ENCODE measurements at regions not wholly inside any gene's neighbourhood (a gene's known extent, or its start where the extent isn't known, plus 50 kb on each side); places are given as distances from the start of the nearest gene placed in this dataset.
"Not testable (repeated sequence)": the region's sequence is repeated elsewhere in the genome, so short reads cannot be mapped to it uniquely, and the experiment has no call there.

DNA sequence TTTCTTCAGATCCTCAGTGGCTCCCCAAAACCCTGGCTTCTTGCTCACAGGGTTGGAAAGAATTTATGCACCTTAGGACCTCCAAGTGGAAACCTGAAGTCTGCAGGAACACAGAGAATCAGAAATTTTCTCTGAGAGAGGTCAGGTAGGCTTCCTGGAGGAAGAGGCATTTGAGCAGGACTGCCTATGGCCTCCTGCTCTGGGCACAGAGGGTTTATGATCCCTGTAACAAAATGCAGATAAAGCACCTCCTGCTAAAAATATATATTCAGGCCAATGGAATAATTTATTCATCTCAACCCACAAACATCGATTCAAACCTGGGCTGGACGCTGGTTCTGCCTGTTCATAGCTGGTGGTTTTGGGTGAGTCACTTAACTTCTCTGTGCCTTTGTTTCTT lies 68.1 kb upstream of the FGF3 start:
- DNase-seq (ENCODE audit: low spot score) = no peak

DNA sequence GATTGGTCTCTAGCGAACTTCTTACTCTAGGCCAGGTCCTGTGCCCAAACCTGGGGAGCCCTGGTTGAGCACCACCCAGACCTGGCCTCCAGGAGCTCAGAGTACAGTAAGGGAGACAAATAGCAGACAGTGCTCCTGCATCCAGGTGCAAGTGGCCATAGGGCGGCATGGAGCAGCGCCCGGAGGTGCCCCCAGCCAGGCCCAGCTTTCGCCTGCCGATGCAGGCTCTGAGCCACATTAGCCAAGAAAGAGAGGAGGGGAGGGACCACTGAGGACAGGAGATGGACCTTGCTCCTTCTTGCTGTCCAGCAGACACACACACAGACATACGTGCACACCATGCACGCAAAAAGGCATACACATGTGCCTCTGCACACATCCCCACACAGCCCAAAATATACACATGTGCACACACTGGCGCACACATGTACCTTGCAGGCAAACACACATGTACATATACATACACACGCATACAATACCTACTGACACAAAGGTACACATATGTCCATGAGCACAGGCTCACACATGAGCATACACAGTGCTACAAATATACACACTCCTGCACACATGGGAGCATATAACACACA lies 68.7 kb upstream of the FGF3 start:
- DNase-seq (ENCODE audit: low spot score) = no peak

DNA sequence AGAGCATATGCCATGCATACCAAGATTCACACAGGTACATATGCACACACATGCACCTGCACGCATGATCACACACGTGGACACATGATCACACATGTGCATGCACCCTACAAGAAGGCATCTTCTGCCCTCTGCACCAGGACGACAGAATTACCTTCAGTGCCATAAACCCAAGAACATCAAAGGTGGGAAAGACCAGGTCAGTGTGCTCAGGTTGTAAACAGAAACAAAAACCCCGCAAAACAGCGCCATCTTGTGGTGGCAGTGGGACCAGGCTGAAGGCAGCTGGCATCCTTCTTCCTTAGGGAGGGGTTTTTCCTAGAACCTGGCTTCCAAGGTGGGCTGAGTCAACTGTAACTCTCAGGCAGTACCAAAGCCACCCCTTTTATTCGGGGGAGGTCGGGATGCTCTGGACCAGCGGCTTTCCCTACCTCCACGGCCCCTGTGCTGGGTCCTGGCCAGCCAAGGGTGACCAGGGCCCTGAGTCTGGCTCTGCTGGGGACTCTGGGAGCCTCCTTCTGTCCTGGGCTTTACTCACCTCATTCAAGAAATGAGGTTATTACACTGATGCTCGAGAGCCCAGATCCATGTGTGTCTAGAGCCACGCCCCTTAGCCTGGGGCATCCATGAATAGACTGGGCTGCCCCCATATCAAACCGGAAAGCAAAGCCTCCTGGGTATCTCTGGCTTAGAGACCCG lies 69.4 kb upstream of the FGF3 start:
- DNase-seq (ENCODE audit: low spot score) = peak; percentile 83

DNA sequence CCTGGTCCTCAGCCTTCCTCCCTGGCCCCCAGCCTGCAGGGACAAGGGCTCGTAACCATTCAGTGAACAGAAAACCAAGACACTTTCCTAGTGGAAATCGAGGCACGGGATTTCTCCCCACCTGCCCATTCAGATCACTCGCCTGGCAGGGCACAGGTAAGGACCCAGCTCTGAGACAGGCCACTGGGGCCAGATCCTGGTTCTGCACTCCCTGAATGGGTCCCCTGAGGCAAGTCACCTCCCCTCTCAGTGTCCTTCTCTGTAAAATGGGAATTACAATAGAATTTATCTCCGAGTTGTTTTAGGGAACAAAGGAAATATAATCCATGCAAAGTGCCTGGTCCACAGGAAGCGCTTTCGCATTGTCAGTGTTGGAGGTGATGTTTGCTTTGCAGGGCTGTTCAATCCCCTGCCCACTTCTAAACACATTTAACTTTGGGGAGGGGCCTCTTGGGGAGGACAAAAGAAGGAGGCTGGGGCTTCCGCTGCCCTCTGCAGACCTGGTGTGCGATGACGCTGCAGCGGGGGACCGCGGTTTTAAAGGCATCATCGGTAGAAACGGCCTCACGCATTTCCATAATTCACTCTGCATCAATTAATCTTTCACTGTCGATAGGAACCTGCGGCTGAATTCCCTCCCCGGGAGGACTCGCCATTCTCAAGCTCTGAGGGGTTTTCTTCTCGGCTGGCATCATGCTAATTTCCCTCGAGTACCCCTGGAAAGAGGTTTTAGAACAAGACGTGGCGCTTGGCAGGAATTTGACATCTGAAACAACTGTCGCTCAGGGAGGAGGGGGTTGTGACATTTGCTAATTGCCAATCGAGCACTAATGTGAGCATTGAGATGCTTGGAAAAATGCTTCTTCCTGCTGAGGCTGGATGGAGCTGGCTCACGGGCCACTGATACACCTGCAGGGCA lies 70.4 kb upstream of the FGF3 start:
- DNase-seq (ENCODE audit: low spot score) = no peak

DNA sequence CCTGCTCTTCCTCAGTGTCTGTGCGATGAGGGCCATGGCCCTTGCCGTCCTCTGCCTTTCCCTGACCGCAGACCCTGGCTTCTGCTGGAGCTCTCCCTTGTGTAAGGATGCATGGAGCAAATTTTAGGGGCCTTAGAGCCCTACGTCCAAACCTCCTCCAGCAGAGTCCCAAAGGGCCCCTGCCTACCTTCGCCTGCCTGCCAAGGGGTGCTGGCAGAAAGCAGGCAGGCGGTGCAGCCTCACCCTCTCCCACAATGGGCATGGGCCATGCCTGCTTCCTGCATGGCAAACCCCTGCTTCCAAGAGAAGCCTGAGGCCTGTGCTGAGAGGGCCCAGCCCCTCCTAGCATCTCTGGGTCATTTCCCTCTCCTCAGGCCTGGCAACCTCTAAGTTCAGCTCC lies 71.3 kb upstream of the FGF3 start:
- no peak for DNase-seq (ENCODE audit: low spot score)

DNA sequence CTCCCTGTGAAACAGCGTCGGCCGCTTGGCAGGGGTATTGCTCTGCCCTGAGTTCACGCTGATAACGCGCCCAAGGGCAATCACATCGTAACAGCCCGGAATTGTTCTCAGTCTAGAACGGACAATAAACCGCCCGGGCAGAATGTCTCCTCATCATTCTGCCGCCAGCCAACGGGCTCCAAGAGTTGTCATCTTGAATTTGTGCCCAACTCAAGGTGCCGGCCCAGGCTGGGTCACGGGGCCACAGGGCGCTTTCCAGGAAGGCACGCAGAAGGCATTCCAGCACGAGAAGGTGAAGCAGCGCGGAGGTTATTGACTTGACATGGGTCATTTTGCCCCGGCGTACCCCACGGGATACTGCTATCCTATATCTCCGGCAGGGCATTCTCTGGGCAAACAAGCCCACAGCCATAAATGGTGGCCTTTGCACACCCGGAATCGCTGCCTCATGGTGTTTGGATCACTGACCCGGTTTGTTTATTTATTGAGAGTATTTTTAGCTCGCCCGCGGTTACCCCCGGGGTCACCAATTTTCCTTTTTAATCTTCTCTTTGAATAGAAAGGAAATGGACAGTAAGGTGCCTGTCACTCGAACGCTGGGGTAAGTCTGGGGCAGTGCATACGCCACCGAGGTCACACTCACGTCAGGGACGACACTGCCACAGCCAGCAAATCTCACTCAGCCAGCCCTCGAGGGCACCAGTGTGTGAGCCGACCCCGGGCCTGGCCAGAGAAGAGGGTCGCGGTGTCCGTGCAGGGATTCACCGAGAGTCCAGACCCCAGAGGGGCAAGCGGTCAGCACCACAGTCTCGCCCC lies 72.4 kb upstream of the FGF3 start:
- no peak for DNase-seq (ENCODE audit: low spot score)

DNA sequence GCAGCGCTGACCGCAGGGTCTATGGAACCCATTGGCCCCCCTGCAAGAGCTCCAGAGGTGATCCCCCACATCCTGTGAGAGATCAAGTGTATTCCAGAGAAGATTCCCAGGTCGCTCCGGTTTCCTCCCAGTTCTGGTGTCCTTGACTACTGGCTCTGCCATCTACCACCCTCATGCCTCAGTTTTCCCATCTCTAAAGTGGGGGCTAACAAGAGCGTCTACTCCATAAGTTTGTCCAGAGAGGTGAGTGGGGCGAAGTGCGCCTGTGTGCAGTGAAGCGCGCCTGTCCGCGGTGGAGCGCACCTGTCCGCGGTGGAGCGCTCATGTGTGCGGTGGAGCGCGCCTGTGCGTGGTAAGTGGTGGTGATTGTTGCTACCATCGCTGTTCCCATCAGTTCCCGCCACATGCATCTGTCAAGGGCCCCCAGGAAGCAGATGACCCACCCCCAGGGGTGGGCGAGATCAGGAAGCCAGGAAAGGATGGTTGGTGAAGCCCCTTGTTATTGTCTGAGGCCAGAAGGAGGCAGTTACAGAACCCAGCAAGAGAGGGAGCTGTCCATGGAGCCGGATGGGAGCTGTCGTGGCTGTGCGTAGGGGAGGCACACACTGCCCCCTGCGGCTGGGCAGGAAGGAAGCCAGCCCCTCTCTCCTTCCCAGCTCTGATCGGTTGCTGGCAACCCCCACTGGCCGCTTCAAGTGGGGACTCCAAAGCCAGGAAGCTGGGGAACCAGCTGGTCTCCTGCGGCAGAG lies 73.2 kb upstream of the FGF3 start:
- DNase-seq (ENCODE audit: low spot score) = no peak

DNA sequence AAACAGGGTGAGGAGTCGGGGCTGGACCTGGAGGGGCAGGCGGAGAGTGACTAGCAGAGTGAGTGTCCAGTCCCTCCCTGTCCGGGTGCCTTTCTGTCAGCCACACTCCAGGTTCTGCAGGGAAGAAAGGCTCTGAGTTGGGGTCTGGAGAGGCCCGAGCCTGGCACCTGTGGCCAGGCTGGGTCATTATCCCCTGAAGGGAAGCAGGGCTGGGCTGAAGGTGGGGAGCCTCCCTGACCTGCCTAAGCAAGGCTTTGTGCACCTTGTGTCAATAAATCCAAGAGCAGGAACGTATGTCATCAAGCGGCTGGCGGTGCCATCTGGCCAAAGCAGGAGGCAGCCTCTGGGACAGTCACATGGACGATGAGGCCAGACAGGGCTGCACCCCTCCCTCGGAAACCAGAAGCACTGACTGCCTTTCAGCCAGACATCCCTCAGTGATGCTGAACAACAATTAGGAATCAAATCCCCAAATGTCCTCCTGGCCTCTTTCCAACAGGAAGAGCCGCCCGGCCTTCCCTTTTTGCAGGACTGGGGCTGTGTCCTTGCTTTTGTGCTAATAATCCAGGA lies 73.9 kb upstream of the FGF3 start:
- DNase-seq (ENCODE audit: low spot score) = no peak

DNA sequence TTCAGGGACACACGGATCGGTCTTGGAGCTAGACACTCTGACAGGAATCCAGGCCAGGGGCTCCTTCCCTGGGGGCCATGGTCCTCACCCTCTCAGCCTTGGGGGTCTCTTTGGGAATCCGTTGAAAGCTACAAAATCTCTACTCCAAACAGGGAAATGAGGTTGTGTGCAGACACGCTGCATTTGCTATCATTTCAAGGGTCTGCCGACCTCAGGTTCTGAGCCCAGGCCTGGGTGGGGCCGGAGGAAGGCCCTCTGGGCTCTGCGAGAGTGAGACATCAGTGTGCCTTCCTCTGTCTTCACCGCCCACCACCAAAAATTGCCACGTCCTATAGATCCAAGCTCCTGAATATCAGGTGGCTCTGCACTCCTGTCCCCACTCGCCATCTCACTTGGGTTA lies 74.4 kb upstream of the FGF3 start:
- no peak for DNase-seq (ENCODE audit: low spot score)

DNA sequence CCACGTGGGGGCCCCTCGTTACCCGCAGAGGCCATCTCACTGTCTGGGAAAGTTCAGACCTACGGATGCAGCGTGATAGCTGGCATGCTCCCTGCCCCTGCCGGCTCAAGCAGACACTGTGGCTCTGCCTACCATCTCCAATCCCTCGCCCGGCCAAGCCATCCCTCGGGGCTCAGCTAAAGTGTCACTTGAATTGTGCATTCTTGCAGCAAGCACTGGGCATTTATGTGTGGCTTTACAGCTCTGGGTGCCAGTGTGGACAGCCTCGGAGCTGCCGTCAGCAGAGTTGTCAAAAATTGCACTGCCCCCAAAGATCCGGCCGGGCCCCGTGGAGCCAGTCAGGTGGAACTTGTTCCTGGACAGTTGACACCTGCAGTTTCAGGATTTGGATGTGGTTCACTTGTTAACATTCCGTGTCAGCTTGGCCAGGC lies 75.0 kb upstream of the FGF3 start:
- no peak for DNase-seq (ENCODE audit: low spot score)

DNA sequence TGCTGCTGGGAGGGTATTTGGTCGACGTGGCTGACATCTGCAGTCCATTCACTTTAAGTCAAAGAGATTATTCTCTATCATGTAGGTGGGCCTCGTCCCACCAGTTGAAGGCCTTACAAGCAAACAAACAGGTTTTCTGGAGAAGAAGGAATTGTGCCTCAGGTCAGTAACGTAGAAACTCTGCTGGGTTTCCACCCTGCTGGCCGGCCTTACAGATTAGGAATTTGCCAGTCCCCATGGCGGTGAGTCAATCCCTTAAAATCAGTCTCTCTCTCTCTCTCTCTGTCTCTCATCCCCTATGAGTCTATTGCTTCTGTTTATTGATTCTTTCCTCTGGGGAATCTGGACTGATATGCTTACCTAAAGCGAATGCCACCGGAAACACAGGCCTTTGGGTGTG lies 75.4 kb upstream of the FGF3 start:
- DNase-seq (ENCODE audit: low spot score) = no peak

DNA sequence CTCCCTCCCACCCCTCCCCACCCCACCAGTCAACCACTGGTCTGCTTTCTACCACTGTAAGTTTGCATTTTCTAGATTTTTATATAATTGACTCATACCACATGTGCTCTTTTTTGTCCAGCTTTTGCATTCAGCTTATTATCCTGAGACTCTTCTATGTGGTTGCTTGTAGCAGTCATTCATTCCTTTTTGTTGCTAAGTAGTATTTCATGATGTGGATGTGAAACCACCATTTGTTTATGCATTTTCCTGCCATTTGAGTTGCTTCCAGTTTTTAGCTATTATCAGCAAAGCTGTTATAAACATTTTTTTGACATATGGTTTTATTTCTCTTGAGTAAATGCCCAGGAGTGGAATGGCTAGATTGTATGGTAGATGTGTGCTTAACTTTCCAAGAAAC lies 77.0 kb upstream of the FGF3 start:
- DNase-seq (ENCODE audit: low spot score) = no peak

DNA sequence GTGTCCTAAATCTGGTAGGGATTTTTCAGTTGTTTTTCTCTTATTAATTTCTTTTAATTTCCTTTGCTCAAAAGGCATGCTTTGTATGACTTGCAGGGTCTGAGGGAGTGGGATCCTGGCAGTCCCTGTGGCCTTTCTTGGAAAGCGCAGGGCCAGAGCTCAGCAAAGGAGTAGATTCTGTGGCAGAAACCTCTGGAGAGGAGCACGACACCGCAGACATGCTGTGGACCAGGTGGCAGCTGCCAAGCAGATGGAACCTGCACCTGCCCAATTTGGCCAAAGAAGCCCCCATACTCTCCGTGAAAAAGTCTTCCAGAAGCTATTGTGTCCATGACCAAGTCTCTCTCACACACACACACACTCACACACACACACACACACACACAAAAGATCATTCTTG lies 78.9 kb upstream of the FGF3 start:
- DNase-seq (ENCODE audit: low spot score) = no peak

DNA sequence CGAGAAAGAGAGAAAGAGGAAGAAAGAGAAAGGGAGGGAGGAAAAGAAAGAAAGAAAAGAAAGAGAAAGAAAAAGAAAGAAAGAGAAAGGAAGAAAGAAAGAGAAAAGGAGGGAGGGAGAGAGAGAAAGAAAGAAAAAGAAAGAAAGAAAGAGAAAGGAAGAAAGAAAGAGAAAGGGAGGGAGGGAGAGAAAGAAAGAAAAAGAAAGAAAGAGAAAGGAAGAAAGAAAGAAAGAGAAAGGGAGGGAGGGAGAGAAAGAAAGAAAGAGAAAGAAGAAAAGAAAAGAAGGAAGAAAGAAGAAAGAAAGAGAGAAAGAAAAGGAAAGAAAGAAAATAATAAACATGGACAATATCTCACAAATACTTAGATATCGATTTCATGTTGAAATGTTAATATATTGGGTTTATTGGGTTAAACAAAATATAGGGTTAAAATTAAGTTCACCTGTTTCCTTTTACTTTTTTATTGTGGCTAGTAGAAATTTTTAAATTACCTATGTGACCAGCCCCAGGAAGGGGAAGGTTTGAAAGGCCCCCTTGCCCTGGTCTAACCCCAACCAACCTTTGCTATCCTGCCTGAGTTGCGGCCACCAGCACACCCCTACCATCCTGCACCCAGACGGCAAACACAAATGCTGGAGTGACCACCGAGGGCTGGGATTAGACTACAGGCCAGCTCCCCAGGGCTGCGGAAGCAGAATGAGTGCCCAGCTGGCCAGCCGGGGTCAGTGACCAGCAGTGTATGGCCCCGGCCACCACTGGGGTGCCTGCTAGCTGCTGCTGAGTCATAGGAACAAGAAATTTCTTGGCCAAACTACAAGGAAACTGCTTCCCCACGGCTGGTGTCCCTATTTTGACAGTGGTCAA lies 81.0 kb upstream of the FGF3 start:
- peak; percentile 36 for DNase-seq (ENCODE audit: low spot score)

DNA sequence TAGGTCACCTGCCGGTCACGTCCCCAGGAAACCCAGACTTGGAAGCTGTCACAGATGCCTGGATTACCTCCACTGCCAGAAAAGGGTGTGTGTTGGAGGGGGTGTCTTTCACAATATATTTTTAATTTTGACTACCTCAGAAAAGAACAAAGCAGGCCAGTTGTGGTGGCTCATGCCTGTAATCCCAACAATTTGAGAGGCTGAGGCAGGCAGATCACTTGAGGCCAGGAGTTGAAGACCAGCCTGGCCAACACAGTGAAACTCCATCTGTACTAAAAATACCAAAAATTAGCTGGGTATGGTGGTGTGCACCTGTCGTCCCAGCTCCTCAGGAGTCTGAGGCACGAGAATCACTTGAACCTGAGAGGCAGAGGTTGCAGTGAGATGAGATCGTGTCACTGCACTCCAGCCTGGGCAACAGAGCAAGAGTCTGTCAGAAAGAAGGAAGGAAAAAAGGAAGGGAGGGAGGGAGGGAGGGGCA lies 81.6 kb upstream of the FGF3 start:
- DNase-seq (ENCODE audit: low spot score) = not testable (repeated sequence)

DNA sequence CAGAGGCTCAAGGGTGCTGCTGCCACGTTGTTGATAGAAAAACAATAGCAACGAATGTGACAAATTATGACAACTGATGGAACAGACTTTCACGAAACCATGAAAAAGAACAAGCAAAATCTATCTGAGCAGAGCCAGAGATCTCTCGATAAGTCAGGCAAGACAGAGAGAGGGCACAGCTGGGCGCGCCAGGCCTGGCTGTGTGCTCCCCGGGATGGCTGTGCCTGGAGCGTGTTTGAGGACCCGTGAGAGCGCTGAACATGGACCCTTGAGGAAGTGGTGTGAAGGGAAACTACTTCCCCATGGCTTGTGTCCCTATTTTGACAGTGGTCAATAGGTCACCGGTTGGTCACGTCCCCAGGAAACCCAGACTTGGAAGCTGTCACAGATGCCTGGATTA lies 83.1 kb upstream of the FGF3 start:
- no peak for DNase-seq (ENCODE audit: low spot score)

DNA sequence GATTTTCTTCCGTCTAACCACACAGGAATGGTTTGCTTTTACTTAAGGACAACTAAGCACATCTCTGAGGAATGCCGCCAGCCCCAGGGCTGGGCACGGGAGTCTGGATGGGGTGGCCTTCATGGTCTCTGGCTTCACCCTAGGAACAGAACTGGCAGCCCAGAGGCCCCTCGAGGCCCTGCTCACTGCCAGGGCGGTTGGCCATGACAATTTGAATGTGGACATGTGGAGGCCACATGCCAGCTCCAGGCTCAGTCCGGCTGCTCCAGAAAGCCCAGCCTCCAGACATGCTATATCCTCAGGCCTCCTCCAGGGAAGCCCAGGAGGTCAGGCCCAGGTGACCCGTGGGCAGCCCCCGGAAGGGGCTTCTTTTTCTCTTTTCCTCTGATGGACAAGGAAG lies 84.0 kb upstream of the FGF3 start:
- DNase-seq (ENCODE audit: low spot score) = no peak

DNA sequence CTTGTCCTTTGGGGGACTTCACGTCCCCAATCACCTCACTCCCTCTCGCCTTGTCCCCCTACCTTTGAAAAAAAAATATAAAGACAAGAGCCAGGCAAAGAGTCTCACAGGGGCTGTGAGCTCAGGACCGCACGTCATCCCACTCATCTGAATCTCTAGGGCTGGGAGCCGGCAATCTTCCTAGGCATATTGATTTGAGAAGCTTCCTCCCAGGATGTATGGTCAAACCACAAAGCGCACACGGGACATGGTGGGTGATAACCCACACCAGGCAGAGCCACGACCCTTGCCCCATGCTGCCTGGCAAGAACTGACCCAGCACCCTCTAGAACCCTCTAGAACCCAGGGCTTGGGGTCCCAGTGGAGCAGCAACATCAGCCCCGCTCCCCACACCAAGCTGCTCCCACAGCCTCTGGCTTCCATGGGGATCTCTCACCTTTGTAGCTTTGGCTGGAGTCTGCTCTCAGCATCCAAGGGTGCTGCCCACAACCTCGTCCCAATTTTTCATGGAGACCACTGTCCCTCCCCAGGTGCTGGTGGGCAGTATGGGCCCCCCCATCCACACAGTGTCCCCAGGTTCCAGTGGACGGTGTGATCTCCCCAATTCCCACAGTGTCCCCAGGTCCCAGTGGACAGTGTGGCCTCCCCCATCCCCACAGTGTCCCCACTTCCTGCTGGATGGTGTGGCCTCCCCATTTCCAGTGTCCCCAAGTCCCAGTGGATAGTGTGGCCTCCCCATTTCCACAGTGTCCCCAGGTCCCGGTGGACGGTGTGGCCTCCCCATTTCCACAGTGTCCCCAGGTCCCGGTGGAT lies 85.2 kb upstream of the FGF3 start:
- DNase-seq (ENCODE audit: low spot score) = no peak

DNA sequence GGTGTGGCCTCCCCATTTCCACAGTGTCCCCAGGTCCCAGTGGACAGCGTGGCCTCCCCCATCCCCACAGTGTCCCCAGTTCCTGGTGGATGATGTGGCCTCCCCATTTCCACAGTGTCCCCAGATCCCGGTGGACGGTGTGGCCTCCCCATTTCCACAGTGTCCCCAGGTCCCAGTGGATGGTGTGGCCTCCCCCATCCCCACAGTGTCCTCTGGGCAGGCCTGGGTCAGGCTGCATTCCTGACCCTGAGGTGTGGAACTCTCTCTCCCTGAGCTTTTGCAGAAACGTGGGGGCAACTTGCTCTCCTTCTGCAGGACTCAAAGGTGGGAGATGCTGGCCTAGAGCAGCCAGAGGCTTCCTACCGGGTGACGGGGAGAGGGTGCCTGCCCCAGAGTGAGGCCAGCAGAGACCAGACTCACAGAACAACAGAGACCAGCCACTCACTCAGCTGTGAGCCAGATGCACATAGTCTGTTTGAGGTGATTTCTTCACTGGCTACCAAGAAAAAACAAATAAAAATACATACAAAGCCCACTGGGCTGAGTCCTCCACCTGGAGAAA lies 85.8 kb upstream of the FGF3 start:
- DNase-seq (ENCODE audit: low spot score) = no peak
